ENCODE measurements at regions not wholly inside any gene's neighbourhood (a gene's known extent, or its start where the extent isn't known, plus 50 kb on each side); places are given as distances from the start of the nearest gene placed in this dataset.

GRCh38 chr2:209049608-209050007, 374.2 kb upstream of the MAP2 start:
- Histone ChIP-seq H4K20me1 (ENCODE audit: insufficient read depth, low read length, poor library complexity, severe bottlenecking) (no peaks in the 10 kb centered on the region), H3K9ac (ENCODE audit: low read depth, low read length, poor library complexity, severe bottlenecking) (no peak overlapping the region), H2AFZ (ENCODE audit: low read length) (no peak overlapping the region), H3K9me2 (replicated peaks; ENCODE audit: low read depth, low read length) (no peaks in the 10 kb centered on the region), H3K36me3 (ENCODE audit: insufficient read depth, low read length) (no peaks in the 10 kb centered on the region), H3K79me2 (ENCODE audit: insufficient read depth, low read length) (no peaks in the 10 kb centered on the region), H3F3A (ENCODE audit: low read depth) (no peaks in the 10 kb centered on the region), H3K4me2 (ENCODE audit: low read depth, low read length, poor library complexity, severe bottlenecking) (no peak overlapping the region), H3K27me3 (ENCODE audit: insufficient read depth, low read length, poor library complexity, severe bottlenecking) (no peaks in the 10 kb centered on the region), H3K9me3 (ENCODE audit: insufficient read depth, low read depth, low read length) (no peaks in the 10 kb centered on the region), H3K4me3 (ENCODE audit: low read length, poor library complexity, severe bottlenecking) (no peak overlapping the region), H3K4me1 (ENCODE audit: insufficient read depth, low read length, poor library complexity, severe bottlenecking) (no peaks in the 10 kb centered on the region)
- TF ChIP-seq EZH2phosphoT487 (IDR thresholded peaks at IDR 0.05; ENCODE audit: borderline replicate concordance) = no peak

DNA sequence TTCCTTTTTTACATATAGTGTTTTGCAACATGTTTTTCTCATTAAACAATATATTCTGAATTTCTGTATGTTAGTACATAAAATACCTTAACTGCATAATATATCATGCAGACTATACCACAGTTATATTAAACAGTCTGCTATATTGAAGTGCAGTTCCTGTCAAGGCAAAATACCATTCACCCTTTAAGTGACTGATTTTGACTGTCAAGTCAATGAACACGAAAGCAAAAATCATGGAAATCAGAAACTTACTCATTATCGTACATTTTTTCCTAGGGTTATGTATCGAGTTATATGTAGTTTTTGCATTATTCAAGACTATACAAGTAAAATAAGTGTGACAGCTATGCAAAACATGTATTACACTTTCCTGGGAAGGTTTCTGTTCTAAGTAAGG, 361.6 kb upstream of the MAP2 start:
- no peaks in the 10 kb centered on the region for H3K27me3 ChIP-seq (ENCODE audit: insufficient read depth, low read length, poor library complexity, severe bottlenecking)
- H3K9ac ChIP-seq (ENCODE audit: low read depth, low read length, poor library complexity, severe bottlenecking) = no peak overlapping the region
- no peak overlapping the region for H3K4me3 ChIP-seq (ENCODE audit: low read length, poor library complexity, severe bottlenecking)
- no peaks in the 10 kb centered on the region for H3K9me3 ChIP-seq (ENCODE audit: insufficient read depth, low read depth, low read length)
- TF ChIP-seq, protein P1, sequence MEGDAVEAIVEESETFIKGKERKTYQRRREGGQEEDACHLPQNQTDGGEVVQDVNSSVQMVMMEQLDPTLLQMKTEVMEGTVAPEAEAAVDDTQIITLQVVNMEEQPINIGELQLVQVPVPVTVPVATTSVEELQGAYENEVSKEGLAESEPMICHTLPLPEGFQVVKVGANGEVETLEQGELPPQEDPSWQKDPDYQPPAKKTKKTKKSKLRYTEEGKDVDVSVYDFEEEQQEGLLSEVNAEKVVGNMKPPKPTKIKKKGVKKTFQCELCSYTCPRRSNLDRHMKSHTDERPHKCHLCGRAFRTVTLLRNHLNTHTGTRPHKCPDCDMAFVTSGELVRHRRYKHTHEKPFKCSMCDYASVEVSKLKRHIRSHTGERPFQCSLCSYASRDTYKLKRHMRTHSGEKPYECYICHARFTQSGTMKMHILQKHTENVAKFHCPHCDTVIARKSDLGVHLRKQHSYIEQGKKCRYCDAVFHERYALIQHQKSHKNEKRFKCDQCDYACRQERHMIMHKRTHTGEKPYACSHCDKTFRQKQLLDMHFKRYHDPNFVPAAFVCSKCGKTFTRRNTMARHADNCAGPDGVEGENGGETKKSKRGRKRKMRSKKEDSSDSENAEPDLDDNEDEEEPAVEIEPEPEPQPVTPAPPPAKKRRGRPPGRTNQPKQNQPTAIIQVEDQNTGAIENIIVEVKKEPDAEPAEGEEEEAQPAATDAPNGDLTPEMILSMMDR (conservative IDR thresholded peaks at IDR 0.05; ENCODE audit: low read length) = no peak
- no peak for TF ChIP-seq EZH2phosphoT487 (IDR thresholded peaks at IDR 0.05; ENCODE audit: borderline replicate concordance)
- H2AFZ ChIP-seq (ENCODE audit: low read length) = no peak overlapping the region
- H3K79me2 ChIP-seq (ENCODE audit: insufficient read depth, low read length) = no peaks in the 10 kb centered on the region
- no peak overlapping the region for H3K4me2 ChIP-seq (ENCODE audit: low read depth, low read length, poor library complexity, severe bottlenecking)
- H3K9me2 ChIP-seq (replicated peaks; ENCODE audit: low read depth, low read length) = no peaks in the 10 kb centered on the region
- no peaks in the 10 kb centered on the region for H3K36me3 ChIP-seq (ENCODE audit: insufficient read depth, low read length)
- no peaks in the 10 kb centered on the region for H3F3A ChIP-seq (ENCODE audit: low read depth)
- H3K4me1 ChIP-seq (ENCODE audit: insufficient read depth, low read length, poor library complexity, severe bottlenecking) = no peaks in the 10 kb centered on the region
- no peaks in the 10 kb centered on the region for H4K20me1 ChIP-seq (ENCODE audit: insufficient read depth, low read length, poor library complexity, severe bottlenecking)

DNA sequence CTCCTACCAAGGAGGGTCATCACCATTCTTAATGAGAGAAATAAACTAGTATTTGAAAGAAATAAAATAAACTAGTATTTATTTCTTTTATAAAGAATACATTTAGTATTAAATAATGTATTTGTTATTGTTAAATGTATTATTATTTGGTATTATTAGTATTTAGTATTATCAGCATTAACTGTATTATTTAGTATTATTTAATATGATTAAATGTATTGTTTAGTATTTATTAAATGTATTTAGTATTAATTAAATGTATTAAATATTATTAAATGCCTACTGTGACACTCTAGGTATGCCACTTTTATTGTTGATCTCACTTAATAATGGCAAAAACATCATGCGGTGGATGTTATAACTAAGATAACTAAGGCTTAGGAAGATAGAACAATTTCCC, 353.6 kb upstream of the MAP2 start:
- H3F3A ChIP-seq (ENCODE audit: low read depth) = no peaks in the 10 kb centered on the region
- no peaks in the 10 kb centered on the region for H4K20me1 ChIP-seq (ENCODE audit: insufficient read depth, low read length, poor library complexity, severe bottlenecking)
- no peak overlapping the region for H3K4me3 ChIP-seq (ENCODE audit: low read length, poor library complexity, severe bottlenecking)
- H3K4me1 ChIP-seq (ENCODE audit: insufficient read depth, low read length, poor library complexity, severe bottlenecking) = no peaks in the 10 kb centered on the region
- no peaks in the 10 kb centered on the region for H3K27me3 ChIP-seq (ENCODE audit: insufficient read depth, low read length, poor library complexity, severe bottlenecking)
- H3K36me3 ChIP-seq (ENCODE audit: insufficient read depth, low read length) = no peaks in the 10 kb centered on the region
- no peak for TF ChIP-seq EZH2phosphoT487 (IDR thresholded peaks at IDR 0.05; ENCODE audit: borderline replicate concordance)
- TF ChIP-seq, protein P1 (conservative IDR thresholded peaks at IDR 0.05; ENCODE audit: low read length) = no peak
- H3K79me2 ChIP-seq (ENCODE audit: insufficient read depth, low read length) = no peaks in the 10 kb centered on the region
- H2AFZ ChIP-seq (ENCODE audit: low read length) = no peak overlapping the region
- H3K9me3 ChIP-seq (ENCODE audit: insufficient read depth, low read depth, low read length) = no peaks in the 10 kb centered on the region
- H3K4me2 ChIP-seq (ENCODE audit: low read depth, low read length, poor library complexity, severe bottlenecking) = no peak overlapping the region
- no peak overlapping the region for H3K9ac ChIP-seq (ENCODE audit: low read depth, low read length, poor library complexity, severe bottlenecking)
- H3K9me2 ChIP-seq (replicated peaks; ENCODE audit: low read depth, low read length) = no peaks in the 10 kb centered on the region

DNA sequence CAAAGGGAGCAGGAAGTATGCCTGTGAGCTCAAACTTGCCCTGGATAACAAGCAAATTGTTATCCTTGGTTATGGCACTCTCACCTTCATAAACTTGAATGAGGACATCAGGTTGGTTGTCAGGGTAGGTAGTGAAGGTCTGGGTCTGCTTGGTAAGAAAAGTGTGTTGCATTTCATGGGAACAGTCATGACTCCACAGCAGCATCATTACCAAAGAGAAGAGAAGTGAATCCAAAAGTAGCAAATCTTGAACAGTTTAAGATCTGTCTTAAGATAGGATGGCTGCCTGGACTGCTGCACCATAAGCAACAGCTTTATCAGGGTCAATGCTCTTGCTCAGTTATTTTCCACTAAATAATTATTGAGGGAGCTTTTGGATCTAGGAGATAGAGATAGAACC, 350.7 kb upstream of the MAP2 start:
- Histone ChIP-seq H3K27me3 (ENCODE audit: insufficient read depth, low read length, poor library complexity, severe bottlenecking) (no peaks in the 10 kb centered on the region), H3F3A (ENCODE audit: low read depth) (no peaks in the 10 kb centered on the region), H3K4me2 (ENCODE audit: low read depth, low read length, poor library complexity, severe bottlenecking) (no peak overlapping the region), H4K20me1 (ENCODE audit: insufficient read depth, low read length, poor library complexity, severe bottlenecking) (no peaks in the 10 kb centered on the region), H3K79me2 (ENCODE audit: insufficient read depth, low read length) (no peaks in the 10 kb centered on the region), H2AFZ (ENCODE audit: low read length) (no peak overlapping the region), H3K36me3 (ENCODE audit: insufficient read depth, low read length) (no peaks in the 10 kb centered on the region), H3K9me2 (replicated peaks; ENCODE audit: low read depth, low read length) (no peaks in the 10 kb centered on the region), H3K9ac (ENCODE audit: low read depth, low read length, poor library complexity, severe bottlenecking) (no peak overlapping the region), H3K4me1 (ENCODE audit: insufficient read depth, low read length, poor library complexity, severe bottlenecking) (no peaks in the 10 kb centered on the region), H3K9me3 (ENCODE audit: insufficient read depth, low read depth, low read length) (no peaks in the 10 kb centered on the region), H3K4me3 (ENCODE audit: low read length, poor library complexity, severe bottlenecking) (no peak overlapping the region)
- TF ChIP-seq EZH2phosphoT487 (IDR thresholded peaks at IDR 0.05; ENCODE audit: borderline replicate concordance) = no peak
- TF ChIP-seq, protein P1 (conservative IDR thresholded peaks at IDR 0.05; ENCODE audit: low read length) = no peak

Data from Loucy (cell line).